ENCODE measurements at regions not wholly inside any gene's neighbourhood (a gene's known extent, or its start where the extent isn't known, plus 50 kb on each side); places are given as distances from the start of the nearest gene placed in this dataset.

DNA sequence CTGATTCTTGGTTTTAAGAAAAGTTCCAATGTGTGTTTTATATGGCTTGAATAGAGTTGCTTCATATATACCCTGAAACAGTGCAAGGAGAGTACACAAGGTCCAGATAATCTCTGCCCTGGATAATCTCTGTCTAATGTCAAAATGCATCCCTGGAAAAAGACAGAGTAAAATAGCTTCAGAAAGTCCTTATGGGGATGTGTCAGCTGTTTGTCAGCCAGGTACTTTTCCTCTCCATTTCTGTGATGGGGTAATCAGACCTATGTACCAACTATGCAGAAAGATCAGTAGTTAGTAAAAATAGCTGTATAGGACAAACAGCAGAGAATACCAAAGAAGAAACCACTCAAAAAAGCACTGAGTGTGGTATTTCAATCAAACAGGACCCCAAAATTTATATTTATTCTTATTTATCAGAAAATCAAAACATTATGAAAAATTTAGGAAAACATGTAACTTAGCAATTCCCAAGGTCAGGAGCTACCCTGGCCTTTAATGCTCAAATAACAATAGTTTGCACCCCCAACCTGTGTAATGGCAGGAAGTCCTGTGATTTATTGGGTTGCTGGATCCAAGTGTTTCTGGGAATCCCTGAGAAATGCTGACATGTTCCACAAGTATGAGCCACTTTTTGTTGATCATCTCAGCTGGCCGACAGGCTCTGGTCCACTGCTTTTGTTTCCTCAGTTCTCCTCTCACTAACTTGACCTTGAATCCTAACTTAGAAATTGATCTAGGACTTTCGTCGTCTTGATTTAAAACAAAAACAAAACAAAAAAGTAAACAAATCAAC is 69.6 kb downstream of the MDH1 start:
- TF ChIP-seq EZH2 (IDR thresholded peaks at IDR 0.05; ENCODE audit: borderline replicate concordance, low read depth, low read length, severe bottlenecking): no peak
- TF ChIP-seq, protein P1, sequence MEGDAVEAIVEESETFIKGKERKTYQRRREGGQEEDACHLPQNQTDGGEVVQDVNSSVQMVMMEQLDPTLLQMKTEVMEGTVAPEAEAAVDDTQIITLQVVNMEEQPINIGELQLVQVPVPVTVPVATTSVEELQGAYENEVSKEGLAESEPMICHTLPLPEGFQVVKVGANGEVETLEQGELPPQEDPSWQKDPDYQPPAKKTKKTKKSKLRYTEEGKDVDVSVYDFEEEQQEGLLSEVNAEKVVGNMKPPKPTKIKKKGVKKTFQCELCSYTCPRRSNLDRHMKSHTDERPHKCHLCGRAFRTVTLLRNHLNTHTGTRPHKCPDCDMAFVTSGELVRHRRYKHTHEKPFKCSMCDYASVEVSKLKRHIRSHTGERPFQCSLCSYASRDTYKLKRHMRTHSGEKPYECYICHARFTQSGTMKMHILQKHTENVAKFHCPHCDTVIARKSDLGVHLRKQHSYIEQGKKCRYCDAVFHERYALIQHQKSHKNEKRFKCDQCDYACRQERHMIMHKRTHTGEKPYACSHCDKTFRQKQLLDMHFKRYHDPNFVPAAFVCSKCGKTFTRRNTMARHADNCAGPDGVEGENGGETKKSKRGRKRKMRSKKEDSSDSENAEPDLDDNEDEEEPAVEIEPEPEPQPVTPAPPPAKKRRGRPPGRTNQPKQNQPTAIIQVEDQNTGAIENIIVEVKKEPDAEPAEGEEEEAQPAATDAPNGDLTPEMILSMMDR (IDR thresholded peaks at IDR 0.05; ENCODE audit: borderline replicate concordance, extremely low read depth, low read length, poor library complexity, severe bottlenecking): no peak
